NCI-H748 (cell line): ENCODE measurements at regions not wholly inside any gene's neighbourhood (a gene's known extent, or its start where the extent isn't known, plus 50 kb on each side); places are given as distances from the start of the nearest gene placed in this dataset.
A peak's percentile ranks its signal among the peaks of the same experiment; 100 is the strongest.

ENCODE experiments used
- DNase-seq: peaks from one replicate; lab custom pipeline; 2025; ENCODE audit not compliant: unreplicated experiment; lab: John Stamatoyannopoulos, UW

DNA sequence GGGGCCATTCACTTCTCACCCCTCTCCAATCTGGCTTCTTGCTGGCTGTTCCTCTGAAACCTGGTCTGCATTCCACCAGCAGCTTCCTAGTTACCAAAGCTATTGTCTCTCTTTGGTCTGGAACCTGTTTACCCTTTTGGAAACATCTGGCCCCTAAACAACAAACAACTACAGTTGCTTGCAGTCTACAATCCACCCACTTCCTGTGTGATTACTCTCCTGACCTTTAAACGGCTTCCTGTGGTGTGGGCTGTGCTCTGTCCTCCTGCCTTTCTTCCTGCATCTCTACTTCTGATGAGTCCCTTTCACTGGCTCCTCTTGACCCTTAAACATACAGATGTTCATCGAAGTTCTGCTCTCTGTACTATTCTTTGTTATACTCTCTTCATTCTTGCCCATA, 303.8 kb downstream of the TDRD15 start:
- no peak for DNase-seq

DNA sequence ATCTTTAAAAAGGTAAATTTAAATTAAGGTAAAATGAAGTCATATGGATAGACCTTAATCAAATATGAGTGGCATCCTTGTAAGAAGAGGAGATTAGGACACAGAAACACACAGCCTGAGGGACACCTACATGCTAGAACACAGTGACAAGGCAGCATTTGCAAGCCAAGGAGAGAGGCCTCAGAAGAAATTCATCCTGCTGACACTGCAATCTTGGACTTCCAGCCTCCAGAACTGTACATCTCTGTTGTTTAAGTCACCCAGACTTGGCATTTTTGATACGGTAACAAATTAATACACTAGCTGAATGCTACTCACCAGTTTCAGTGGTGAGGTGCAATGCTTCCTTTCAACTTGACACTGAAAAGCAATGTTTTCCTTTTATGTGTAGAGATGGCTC, 305.0 kb downstream of the TDRD15 start:
- DNase-seq = no peak

DNA sequence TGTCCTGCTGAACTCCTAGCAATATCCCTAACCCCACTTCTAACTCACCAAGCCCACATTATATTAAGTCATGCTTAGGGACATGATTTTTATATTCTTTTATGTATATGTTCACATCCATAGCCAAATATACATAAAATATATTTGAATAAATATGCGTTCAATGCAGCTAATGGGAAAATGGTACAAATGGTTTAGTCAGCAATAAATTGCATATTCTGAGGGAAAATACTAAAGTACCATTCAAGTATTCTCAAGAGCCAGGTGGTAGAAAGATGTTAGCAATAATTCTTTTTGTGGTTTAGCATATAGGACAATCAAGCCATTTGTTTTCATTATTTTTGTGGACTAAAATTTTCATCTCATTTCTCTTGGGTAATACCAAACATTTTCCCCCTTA, 306.0 kb downstream of the TDRD15 start:
- no peak for DNase-seq

DNA sequence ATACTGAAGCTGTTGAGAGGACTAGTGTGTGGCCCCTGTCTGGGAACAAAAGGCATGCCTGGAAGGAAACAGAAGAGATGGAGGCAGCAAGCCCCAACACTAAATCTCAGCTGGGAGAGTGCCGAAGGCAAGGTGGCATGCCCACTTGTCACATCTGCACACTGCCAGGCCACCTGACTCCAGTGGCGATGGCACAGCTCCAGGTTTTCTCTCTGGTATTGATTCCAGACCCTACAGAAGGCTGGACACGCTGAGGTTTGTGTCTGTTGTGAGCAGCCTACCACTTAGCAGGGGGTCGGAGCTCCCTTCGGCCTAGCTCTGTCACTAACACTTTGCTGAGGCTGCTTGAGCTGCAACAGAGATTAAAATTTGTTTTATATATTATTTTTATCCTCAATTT, 307.3 kb downstream of the TDRD15 start:
- DNase-seq = no peak

DNA sequence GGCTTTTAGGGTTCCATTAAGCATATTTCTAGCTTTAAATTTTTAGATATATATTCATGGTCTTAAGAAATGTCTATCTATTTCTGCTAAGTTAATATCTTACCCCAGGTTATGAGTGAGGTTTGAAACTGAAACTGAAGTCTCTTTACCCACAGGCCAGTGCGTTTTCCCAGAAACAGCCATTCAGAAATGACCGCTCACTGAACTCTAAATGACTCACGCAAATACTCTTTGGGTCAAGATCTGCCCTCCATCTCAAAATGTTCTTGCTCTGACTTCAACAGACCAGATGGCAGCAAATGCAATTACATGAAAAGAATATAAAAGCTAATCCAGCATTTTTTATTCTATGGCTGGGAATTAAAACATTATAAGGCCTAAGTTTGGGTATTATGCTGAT, 315.2 kb downstream of the TDRD15 start:
- DNase-seq = no peak

DNA sequence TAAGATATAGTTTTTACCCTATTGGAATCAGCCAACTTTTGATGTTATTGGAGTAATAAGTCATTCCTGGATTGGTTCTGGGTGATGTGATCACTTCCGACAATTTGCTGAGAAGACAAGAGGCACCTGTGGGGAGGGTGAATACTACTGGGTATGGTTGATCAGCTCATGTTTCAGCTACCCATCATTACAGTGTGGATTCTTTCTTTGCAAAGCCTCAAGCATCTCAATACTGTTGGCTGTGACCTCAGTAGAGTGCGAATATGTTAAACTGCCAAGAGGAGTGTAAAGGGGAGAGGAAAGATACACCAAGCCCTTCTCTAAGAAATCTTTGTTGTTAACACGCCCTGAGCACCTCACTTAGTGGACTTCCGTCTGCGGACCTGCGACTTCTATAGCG, 317.7 kb downstream of the TDRD15 start:
- DNase-seq = no peak

DNA sequence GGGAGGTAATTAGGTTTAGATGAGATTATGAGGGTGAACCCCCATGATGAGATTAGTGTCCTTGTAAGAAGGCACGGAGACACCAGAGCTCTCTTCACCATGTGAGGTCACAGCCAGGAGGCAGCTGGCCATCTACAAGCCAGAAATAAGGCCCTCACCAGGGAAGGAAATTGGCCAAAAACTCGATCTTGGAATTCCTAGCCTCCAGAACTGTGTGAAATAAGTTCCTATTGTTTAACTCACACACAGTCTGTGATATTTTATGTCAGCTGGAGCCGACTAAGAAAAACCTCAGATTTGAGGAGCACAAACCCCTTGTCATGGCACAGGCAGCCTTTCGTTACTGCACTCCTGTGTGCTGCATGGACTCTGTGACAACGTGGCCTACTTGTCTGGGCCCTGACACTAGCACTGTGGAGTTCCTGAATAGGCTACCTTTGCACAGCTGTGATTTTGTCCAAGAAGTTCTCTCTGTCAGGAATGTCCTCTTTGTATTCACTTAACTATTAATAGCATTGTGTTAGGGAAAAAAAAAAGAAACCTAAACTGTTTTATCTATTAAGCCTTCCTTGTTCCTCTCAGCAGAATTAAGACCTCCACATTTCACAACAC, 319.8 kb downstream of the TDRD15 start:
- no peak for DNase-seq

DNA sequence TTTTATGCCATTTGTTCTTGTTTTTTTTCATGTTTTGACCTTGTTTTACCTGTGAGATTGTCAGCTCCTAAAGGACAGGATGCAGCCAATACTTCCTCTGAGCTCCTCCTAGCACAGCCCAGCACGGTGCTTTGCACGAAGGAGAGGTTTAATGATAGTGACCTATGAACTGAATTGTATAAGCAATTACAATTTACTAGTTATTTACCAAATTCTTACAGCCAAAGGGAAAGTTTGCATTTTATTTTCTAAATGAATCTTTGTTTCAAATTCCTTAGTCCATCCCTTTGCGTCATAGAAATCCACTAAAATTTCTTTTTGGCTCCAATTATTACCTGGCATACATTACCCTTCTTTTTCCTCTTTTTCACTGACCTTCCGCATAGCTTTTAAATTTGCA, 326.1 kb downstream of the TDRD15 start:
- no peak for DNase-seq

DNA sequence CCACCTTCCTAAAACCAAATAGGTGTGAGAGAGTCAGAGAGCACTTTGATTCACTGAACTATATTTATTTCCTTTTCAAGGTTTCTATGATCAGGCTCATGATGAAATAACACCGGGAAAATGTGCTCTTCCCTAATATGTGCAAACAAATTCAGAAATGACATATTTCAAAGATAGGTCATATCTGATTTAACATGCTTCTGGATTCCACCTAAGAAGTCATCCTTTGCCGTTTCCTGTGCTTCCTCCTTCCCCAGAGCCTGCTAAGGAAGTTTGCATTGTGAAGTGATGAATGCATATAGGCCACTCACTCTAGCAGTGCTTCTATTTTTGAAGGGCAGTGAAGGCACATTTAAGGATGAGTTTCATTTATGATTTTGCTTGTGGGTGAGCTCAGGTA, 327.6 kb downstream of the TDRD15 start:
- no peak for DNase-seq

DNA sequence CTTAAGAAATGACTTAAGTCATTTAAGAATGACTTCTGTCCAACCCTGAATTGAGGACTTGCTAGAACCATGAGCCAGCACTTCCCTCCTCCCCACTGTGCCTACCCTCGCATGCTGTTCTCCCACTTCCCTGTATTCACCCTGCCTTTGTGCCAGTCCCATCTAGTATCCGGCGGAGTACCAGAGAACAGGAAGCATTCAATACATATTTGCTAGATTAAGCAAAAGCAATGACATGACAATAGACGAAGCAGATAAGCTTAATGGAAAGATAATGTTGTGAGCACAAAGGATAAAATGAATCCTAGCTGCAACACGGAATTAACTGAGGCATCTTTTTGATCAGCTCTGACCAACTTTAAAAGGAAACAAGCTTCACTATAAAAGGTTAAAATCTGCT, 328.5 kb downstream of the TDRD15 start:
- no peak for DNase-seq

DNA sequence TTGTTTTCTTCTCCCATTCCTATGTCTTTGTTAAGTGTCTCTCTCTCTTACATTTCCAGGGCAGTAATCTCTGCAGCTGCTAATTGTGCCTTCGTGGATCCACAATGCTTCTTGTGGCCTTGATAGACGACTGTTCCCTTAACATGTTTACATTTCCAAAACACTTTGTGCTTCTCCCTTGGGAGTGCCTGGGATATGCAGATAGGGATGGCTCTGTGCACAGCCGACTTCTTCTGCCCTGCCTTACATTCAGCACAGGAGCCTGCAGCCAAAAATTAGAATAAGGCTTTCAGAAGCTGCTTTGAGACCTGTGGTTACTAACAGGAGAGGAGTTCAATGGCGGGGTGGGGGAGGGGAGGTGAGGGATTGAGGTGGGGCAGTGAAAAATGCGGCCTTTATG, 328.9 kb downstream of the TDRD15 start:
- peak; percentile 61 for DNase-seq

DNA sequence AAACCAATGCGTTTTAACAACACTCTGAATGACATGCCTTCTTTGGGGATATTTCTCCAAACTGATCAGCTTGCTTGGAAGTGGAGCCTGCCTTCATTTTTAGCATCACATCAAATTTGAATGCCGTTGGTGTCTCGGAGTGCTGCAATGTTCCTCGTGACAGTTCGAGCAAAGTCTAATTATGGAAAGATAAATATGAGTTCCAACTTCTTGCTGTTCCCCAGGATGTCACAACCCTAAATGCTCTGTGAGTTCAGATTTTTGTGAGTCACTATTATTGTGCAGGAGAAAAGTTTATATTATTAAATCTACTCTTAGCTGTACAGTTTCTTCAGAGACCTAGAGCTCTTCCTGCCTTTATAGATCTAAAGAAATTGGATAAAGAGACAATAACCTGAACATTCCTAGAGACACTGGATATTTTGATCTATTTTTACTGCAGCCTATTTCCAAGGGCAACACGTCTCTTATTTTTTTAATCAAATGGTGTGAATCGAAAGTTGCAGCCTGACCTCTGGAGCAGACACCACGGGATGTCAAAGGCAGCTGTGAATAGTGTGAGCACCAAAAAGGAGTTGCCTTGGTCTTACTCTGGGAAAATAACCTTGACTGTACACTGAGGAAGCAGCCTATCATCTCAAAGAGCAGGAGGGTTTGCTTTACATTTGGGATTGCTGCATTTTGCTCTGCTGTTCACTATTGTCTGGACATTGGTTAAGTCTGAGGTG, 330.1 kb downstream of the TDRD15 start:
- DNase-seq = no peak

DNA sequence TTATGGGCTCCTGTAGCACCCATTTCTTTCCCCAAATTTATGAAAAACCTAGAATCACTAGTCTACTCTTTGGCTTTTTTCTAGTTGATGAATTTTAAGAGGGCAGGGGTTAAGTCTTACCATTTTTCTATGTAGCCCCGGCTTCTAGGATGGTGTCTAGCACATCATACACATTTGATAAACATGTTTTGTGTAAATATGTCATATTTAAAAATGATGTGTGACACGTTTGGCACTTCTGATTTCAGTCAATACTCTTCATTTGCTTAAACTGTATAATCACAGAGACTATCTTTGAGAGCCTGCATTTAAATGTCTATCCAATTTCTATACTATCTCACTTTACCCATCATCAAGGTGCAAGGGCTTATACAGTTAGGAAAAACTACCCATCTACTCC, 331.1 kb downstream of the TDRD15 start:
- DNase-seq = no peak

DNA sequence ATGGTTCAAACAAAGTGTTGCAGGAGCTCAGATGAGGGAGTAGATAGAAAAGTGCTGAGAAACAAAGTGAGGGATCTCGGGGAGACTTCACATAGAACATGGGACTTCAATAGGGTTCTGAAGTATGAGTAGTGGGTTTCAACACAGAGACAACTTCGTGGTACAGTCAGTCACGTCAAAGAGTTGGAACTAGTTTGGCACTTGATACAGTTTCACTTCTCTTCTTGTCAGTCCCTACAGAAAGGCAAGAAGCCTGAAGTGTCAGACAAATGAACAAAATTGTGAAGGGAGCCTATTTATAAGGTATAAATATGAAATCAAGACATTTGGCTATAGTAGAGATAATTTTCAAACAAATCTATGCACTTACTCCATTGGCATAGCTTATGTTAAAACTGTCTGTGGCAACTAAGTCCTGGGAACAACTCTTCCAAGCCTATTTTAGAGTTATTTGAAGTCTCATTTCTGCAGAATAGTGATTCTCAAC, 338.0 kb downstream of the TDRD15 start:
- no peak for DNase-seq

DNA sequence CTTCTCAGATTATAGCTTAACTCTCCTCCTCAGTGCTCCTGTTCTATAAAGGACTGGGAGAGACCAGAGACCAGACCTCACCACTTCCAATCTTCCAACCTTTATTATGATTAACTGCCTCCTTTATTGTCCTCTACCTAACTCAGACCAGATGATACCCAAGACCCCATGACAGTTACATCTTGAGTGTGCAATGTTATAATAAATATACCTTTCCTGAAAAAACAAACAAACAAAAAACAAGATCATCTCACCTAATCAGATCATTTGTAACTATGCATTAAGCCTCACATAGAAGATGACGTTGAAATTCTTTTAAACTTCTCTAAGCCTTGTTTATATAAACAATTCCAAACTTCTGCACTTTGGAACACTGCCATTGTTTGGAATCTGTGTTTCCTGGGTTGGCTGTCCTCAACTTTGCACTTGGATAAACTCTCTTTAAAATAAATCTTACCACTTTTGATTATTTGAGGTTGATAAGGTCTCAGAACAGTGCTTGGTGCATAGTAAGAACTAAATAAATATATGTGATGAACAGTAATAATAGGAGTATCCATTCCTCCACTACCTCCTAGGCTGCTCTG, 342.7 kb downstream of the TDRD15 start:
- DNase-seq = no peak

DNA sequence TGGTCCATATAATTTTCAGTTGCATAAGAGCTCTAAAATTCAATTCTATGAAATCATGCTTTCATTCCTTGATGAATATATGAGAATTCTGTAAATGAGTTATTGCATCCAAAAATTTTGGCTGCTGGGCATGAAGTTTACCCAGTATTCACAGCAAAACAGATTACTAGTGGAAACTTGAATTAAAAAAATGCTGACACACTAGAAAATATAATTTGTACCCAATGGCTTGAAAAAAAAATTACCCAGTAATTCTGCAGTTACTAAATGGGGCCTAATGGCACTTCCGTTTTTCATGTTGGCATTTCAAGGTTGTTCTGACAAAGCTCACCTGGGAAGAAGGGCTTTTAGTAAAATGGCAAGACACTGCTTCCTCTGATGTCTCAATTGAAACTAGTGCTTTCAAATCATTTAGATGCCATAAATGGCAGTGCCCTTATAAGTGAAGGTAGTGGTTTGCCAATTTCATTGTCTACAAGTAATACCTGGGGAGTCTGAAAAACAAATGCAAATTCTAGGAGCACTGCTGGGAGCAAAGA, 343.6 kb downstream of the TDRD15 start:
- DNase-seq = no peak

DNA sequence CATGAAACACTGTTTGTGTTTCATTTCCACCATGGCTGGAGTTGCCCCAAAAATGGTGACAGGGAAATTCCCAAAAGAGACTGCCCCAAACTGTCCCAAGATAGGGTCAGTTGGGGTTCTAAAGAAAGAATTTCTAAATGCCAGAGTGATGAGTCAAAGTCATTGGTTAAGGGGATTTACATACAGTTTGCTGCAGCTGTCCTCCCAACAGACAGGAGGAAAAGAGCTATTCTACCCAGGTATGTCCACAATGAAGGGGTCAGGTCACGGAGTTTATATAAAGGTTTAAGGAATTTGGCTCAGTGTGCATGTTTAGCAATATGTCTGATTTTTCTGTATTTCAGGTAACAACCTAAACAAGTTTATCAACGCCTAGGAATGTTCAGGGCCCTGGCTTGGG, 344.1 kb downstream of the TDRD15 start:
- DNase-seq = no peak

DNA sequence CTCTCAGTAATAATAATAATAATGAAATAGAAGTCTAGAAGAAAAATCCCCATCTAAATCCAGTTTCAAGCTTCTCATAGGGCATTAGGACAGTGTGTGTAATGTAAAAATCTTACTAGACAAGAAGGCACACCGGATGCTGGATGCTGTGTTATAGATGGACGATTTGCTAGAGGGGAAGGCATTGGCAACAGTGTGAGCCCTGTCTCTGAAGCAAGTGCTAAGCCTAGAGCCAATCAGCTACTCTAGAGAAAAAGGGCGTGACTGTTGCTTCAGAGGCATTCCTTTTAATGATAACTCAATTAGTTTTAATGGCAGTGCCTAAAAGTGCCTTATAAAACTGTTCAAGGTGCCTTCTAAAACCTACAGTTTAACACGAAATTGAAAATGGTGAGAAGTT, 344.9 kb downstream of the TDRD15 start:
- DNase-seq = peak; percentile 35

DNA sequence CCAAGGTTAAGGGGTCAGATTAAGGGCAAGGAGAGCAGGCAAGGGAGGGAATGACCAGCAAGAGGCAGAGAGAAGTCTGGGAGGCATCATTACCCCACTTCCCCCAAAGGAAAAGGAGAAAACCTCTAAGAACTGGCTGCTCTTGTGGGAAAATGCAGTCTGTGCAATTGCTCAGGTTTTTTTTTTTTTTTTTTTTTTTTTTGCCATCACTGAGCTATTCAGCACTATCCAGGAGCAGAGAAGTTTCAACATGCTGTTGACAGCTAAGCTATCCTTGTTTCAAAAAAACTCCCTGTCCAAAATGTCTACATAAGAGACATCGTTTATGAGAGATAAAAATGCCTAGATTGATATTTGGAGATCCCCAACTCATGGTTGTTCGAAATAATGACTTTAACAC, 345.4 kb downstream of the TDRD15 start:
- DNase-seq = no peak

DNA sequence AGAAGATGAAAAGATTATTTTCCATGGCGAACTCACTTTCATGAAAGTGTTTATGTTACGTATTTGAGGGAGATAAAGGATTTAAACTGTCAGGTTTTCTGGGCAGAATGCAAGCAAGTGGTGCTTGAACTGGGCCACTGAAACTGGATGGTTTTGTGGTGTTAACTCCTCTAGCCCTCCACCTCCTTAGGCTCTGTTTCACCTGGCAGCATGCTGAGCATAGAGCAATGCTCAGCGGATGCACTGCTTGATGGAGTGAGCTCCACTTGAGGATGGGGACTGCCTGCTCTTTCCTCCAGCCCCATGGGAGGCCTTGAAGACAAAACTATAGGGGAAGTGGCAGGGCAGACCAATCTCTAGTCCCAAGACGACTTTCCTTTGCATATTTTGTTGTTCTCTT, 345.8 kb downstream of the TDRD15 start:
- DNase-seq = no peak

DNA sequence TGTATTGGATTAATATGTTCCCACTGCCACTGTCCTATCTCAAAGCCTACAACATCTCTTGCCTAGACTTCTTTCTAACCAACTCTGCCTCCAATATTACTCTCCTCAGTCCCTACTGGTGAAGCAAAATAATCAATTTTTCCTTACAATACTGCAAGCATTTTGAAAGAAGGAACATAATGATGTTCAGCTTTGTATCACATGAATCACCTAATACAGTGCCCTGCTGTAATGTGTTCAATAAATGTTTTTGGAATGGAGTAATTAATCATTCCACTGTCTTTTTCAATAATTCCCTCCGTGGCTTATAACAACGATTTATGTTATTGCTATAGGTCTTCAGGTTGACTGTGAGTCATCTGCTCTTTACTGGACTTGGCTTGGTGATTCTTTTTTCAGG, 356.4 kb downstream of the TDRD15 start:
- no peak for DNase-seq

DNA sequence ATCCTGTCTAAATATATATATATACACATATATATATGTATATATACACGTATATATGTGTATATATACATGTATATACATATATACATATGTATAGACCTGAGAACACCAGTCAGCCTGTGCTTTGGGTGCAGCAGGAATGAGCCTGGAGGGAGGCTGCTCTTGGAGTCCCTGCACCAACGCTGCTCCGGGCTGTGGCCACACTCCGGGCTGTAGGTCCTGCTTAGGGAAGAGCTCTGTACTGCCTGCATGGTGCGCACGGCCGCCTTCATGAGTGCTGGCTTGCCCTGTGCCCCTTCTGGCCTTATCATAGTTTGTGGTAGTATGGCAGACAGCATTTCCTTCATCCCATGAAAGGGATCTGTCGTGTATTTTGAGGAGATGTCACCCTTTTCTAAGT, 360.9 kb downstream of the TDRD15 start:
- no peak for DNase-seq
